ENCODE measurements at regions not wholly inside any gene's neighbourhood (a gene's known extent, or its start where the extent isn't known, plus 50 kb on each side); places are given as distances from the start of the nearest gene placed in this dataset.

DNA sequence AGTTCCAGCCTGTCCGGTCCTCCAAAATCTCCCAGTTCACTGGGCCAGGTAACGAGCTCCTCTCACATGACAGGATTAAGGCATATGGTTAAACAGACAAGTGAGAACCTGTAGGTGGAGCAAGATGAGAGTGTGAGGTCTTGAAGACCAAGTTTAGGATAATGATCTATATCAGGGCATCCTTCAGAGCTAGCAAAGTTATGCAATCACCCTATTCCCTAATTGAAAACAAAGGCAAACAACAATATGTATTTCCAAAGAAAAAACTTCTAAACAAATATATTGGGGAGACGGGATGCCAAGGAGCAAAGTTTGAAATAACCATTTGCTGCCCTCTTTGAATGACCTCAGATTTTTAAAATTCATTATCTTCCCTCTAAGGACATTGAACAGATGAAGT lies 571.2 kb downstream of the BCL11B start:
- TF ChIP-seq POLR2AphosphoS5 (IDR thresholded peaks at IDR 0.05; ENCODE audit: low read depth, low read length) (no peak), POLR2A (IDR thresholded peaks at IDR 0.05; ENCODE audit: low read depth, low read length) (no peak), TAF1 (IDR thresholded peaks at IDR 0.05; ENCODE audit: low read depth, low read length) (no peak), POU2F2 (IDR thresholded peaks at IDR 0.05; ENCODE audit: low read depth, low read length) (no peak)

All from GM12891 (cell line).